CD4-positive, alpha-beta T cell treated with Interleukin-6 for 4 hours (primary cell): ENCODE measurements at regions not wholly inside any gene's neighbourhood (a gene's known extent, or its start where the extent isn't known, plus 50 kb on each side); places are given as distances from the start of the nearest gene placed in this dataset.

Experiments used
- DNase-seq: peaks from one replicate; pipeline ENCODE4 v3.0.0-alpha.2; 2020; ENCODE audit warnings: mixed read lengths

DNA sequence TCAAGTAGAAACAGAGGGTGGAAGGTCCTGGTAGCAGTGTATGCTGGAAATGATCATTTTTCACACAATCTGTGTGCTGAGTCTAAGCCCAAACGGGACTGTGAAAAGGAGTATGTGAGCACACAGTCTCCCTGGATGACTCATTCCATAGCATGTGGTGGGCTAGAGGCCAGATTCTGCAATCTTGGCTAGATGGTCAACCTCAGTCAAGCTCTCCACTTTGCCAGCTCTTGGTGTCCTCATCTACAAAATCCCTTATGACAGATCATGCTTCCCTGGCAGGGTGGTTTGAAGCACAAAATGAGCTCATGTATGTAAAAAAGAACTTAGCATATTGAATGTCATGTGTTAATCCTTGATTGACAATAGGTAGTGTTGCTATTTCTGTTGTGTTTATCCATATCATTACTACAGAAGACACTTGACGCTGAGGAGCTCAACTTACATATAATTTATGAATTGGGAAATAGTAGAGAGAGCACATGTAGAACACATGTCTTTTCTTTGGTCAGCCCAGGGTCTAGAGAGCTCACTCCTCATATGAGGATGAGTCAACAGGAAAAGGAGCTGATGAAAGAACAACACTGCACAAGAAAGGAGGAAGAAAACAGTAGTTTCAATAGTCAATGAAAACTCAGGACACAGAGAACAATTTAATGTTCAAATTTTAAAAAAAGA lies 517.5 kb downstream of the BCL11B start:
- no peak for DNase-seq

DNA sequence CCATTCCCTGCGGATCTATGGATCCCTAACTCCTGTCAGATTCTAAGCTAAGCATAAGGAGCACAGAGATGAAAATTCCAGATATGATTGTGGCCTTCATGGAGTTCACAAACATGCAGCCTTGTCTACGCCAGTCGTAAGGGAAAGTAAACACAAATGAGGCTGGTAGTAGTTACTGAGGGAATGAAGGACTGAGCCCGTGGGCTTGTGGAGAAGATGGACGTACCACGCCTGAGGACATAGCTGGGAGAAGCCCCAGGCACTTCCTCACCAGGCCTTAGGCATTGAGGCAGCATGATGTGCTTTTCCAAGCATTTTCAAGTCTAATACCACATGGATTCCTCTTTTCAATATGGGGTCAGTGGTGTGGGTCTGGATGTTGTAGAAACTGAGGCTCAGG lies 515.2 kb downstream of the BCL11B start:
- DNase-seq = no peak

DNA sequence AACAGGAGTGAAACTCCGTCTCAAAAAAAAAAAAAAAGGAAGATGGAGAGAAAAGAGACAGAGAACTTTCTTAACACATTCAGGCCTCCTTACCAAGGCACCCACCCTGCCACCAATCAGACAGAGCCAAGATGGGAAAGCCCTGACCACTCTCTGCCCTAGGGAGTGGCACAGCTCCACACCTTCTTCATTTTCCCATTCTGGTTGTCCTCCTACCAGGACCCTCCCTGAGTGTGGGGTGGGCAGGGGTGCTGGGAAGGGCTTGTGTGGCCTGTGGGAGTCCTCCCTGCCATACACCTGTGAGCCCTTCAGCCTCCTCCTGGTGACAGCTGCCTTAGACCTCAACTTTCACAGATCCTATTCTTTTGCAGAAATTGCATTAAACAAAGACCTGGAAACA lies 513.6 kb downstream of the BCL11B start:
- no peak for DNase-seq

DNA sequence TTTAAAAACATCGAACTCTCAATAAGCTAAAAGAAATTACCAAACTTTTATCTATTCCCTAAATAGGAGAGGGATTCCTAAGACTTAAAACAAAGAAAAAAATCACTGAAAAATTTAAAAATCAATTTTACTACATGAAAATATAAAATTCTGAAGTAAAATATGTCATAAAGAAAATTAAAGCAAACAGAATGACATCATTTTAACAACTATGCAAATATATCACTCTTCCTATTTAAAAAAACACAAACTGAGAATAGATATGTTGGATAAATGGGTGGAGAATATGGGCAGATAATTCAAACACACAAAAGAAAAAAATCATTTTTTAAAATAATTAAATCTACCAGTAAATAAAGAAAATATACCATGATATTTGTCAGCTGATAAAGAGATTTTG lies 510.0 kb downstream of the BCL11B start:
- no peak for DNase-seq

GRCh38 chr14:98766818-98767217 lies 505.2 kb downstream of the BCL11B start:
- no peak for DNase-seq

DNA sequence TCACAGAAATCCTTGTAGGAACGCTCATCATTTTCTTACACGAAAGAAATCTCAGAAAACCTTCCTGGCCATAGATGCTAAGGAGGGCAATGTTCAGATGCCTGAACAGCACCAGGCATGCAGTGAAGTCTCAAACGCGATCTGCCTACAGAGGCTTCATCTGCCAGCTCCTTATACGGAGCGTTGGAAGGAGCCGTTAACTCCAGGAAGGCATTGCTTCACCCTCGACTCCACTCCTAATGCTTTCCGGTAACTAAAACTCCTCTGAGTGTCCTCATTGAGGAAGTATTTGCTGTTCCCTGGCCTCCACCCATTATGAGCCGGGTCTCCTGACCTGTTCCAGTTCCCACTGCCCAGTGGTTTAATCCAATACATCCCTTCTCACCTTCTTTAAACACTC lies 502.7 kb downstream of the BCL11B start:
- no peak for DNase-seq

DNA sequence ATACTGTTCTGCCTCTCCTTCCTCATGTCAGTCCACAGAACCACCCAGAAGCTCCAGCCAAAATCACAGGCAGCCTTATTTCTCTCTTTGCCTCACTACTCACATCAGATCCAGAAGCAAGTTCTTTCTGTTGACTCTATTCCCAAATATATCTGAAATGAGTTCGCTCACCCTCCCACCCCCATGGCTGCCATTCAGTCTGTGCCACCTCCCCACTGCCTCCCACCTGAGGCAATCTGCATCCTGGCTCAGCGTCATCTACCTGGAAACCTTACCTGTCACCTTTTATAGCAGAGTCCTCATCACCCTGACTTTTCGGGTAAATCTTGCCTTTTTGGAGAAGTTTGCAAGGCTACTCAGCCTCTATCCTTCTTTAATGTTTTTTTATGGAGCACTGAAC lies 501.8 kb downstream of the BCL11B start:
- DNase-seq = no peak

GRCh38 chr14:98773814-98774213 lies 498.2 kb downstream of the BCL11B start:
- no peak for DNase-seq

- no peak for DNase-seq
Measured at GRCh38 chr14:98775892-98776291, 496.1 kb downstream of the BCL11B start.

- DNase-seq = no peak
Measured at GRCh38 chr14:98782062-98782461, 489.9 kb downstream of the BCL11B start.

DNA sequence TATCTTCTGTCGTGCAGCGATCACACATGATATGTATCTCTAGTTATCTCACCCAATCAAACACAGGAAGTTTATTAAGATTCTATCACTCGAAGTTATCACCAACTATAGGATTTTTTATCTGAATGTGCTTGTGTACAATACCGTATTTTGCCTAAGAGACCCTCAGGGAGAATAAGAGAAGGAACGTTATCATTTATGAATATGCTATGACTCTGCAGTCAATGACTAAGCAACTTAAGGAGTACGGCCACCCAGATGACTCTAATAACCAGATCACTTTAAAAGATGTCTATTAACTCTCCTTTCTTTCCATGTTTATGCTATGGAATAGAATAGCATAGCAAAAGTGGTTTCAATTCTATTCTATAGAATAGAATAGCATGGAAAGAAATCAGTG lies 486.4 kb downstream of the BCL11B start:
- DNase-seq = no peak

- no peak for DNase-seq
Measured at GRCh38 chr14:98786456-98786855, 485.5 kb downstream of the BCL11B start.

- DNase-seq = no peak
Measured at GRCh38 chr14:98791661-98792060, 480.3 kb downstream of the BCL11B start.

DNA sequence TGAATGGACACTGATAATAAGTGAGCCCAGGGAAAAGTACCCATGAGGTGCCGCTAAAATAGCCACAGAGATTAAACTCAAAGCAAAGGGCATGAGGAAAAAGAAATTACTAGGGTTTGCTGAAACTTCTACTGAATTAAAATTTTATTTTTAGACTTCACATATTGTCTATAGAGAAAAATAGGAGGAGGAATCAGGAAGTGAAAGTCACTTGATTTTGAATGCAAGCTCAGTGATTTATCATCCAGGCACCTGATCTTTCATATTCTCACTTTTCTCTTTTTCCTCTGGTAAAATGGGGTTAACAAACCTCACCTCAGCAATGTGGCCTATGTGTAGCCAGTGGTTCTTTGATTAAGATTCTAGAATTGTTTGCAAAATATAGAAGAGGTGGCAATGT lies 479.8 kb downstream of the BCL11B start:
- DNase-seq = no peak

DNA sequence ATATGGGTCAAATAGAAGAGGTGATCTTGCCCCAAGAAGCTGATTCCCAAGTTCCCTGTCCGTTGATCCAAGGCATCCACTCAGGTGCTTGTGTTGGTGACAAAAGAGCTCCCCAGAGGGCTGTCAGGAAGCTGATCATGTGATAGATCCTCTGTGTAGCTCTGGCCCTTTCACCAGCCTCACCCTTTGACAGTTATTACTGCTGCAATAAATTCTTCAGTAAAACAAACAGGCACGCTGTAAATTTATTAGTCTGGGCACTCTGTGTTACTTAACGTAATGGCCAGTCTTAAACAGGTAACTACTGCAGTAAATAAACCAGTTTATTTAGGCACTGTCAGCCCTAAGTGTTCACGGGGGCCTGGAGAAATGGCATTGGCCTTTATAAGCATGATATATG lies 473.9 kb downstream of the BCL11B start:
- DNase-seq = no peak

- DNase-seq = no peak
Measured at GRCh38 chr14:98799891-98800290, 472.1 kb downstream of the BCL11B start.

DNA sequence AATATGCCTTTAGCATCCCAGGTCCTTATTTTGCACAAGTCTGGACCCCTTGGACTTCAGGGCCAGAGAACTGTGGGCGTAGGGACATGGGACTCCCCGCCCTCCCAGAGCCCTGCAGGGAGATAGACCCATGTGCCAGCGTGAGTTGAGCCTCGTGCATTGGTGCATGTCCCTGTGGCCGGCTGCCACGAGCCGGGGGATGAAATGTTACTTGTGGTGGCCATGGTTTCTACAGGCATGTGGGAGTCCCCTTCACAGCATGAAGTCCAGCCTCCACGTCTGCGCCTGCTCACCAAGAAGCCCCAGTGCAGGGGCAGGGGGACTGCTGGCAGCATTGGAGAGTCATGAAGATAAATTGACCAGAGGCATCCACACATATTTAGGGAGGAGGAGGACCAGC lies 470.0 kb downstream of the BCL11B start:
- DNase-seq = no peak

DNA sequence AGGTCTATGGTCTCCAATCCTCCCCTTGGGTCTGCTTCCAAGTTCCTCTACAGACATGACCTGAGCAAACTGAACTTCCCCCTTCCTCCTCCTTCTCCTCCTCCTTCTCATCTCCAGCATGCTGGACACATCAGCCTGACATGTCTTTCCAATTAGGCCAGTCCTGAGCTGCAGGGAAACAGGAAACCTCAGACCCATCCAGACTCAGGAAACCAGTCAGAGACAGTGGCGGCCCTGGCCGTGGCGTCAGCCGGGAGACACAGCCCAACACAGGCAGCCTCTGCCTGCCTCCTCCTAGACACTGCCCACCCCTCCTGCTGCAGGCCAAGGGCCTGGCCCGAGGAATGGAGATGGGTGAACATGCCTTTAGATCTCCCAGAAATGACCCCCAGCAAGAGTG lies 468.8 kb downstream of the BCL11B start:
- no peak for DNase-seq

- no peak for DNase-seq
Measured at GRCh38 chr14:98808494-98809407, 463.2 kb downstream of the BCL11B start.

- no peak for DNase-seq
Measured at GRCh38 chr14:98816195-98816594, 455.8 kb downstream of the BCL11B start.

DNA sequence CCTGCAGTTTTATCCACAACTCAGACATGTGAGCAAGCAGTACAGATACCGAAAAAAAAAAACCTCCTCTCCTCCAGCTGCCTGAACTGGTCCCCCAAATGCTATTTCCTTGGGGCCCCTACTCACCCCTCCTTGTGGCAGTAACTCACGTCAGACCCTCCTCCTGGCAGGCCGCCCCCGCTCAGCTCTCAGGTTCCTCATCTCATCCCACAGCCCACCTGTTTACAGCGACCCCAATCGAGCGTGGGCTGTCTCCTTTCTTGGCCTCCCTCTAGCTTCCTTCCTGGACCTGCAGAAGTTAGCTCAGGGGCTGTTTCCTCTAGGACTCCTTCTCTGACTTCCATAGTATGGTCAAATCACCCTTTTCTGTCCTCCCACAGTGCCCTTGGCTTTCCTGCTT lies 455.3 kb downstream of the BCL11B start:
- no peak for DNase-seq

DNA sequence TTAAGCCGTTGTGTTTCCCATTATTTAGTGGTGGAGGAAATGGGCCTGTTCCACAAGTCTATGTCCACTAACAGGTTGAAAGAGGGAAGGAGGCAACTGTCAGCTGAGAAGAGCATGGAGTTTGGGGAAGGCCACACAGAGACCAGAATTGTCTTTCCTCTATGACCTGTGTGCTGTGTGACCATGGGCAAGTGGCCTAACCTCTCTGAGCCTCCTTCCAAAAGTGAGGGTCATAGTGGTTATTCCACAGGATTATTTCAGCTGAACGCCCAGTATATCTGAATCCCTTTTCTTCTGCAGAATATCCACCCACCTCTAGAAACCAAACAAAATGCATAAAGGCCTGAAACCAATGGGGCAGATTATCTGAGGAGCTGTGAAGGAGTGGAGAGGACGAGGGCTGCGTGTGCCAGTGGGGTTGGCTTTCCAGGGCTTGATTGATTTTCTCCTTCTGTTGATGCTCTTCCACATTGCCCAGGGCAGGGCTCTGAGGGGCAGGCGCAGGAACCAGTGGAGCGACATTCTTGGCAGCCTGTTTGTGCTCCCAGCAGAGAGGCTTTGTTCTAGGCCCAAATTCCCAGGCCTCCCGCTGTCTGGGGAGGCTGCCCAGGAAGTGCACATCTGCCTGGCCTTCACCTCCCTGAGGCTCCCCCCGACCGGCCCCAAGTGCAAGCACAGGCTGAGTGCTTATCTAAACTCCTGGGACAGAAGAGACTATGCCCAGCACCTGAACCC lies 452.7 kb downstream of the BCL11B start:
- DNase-seq = no peak

DNA sequence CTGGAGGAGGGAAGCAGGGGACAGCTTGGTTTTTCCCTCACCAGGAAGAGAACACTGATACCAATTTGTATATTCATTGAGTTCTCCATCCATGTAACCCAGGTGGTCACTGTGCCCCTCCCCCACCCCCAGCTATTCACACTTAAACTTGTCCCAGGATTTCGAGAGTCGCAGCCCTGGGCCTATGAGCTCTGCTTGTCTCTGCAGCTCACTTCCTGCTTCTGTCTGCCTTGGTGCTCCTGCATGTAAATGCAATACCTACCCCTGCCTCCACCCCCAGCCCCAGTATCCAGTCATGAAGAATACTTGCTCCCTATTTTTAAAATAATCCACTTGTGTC lies 452.2 kb downstream of the BCL11B start:
- no peak for DNase-seq

DNA sequence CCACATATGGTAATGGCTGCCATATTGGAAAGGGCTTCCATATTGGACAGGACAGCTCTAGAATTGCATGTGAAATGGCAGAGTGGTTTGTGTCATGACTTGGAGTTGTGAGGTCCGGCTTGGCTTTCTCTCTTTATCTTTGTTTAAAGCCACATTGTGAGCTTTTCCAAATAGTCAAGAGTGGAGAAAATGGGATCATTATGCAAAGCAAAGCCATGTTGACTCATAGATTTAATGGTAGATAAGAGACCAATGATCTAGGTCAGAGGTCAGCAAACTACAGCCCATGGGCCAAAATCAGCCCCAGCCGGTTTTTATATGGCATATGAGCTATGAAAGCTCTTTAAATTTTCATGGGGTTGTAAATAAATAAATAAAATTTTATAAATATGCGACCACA lies 449.1 kb downstream of the BCL11B start:
- DNase-seq = no peak
